ENCODE measurements at regions not wholly inside any gene's neighbourhood (a gene's known extent, or its start where the extent isn't known, plus 50 kb on each side); places are given as distances from the start of the nearest gene placed in this dataset.
"Not testable (repeated sequence)": the region's sequence is repeated elsewhere in the genome, so short reads cannot be mapped to it uniquely, and the experiment has no call there.

- DNase-seq, result not testable (repeated sequence)
Measured at GRCh38 chr15:98088307-98088945, 127.9 kb downstream of the ARRDC4 start.

GRCh38 chr15:98089352-98089751 lies 128.8 kb downstream of the ARRDC4 start:
- DNase-seq, result not testable (repeated sequence)

- DNase-seq, result not testable (repeated sequence)
Measured at GRCh38 chr15:98097986-98098385, 137.5 kb downstream of the ARRDC4 start.

- DNase-seq, result not testable (repeated sequence)
Measured at GRCh38 chr15:98100606-98101005, 140.1 kb downstream of the ARRDC4 start.

GRCh38 chr15:98103570-98103969 lies 143.1 kb downstream of the ARRDC4 start:
- DNase-seq, result no peak

GRCh38 chr15:98104386-98105151 lies 144.1 kb downstream of the ARRDC4 start:
- not testable (repeated sequence) for DNase-seq

GRCh38 chr15:98106615-98107194 lies 146.2 kb downstream of the ARRDC4 start:
- not testable (repeated sequence) for DNase-seq

- no peak for DNase-seq
Measured at GRCh38 chr15:98111806-98112205, 151.3 kb downstream of the ARRDC4 start.

GRCh38 chr15:98113327-98113726 lies 152.8 kb downstream of the ARRDC4 start:
- no peak for DNase-seq

GRCh38 chr15:98120561-98120960 lies 160.1 kb downstream of the ARRDC4 start:
- DNase-seq, result no peak

GRCh38 chr15:98121536-98121935 lies 161.0 kb downstream of the ARRDC4 start:
- DNase-seq, result no peak

- DNase-seq, result no peak
Measured at GRCh38 chr15:98121957-98122356, 161.5 kb downstream of the ARRDC4 start.

GRCh38 chr15:98123297-98123696 lies 162.8 kb downstream of the ARRDC4 start:
- no peak for DNase-seq

- DNase-seq, result no peak
Measured at GRCh38 chr15:98123834-98124233, 163.3 kb downstream of the ARRDC4 start.

GRCh38 chr15:98124581-98124980 lies 164.1 kb downstream of the ARRDC4 start:
- no peak for DNase-seq

GRCh38 chr15:98126326-98127085 lies 166.0 kb downstream of the ARRDC4 start:
- DNase-seq, result no peak

GRCh38 chr15:98127586-98127985 lies 167.1 kb downstream of the ARRDC4 start:
- no peak for DNase-seq

GRCh38 chr15:98131924-98132323 lies 171.4 kb downstream of the ARRDC4 start:
- DNase-seq, result no peak

- no peak for DNase-seq
Measured at GRCh38 chr15:98134905-98135304, 174.4 kb downstream of the ARRDC4 start.

GRCh38 chr15:98138910-98139309 lies 178.4 kb downstream of the ARRDC4 start:
- DNase-seq, result no peak

- no peak for DNase-seq
Measured at GRCh38 chr15:98139337-98139736, 178.8 kb downstream of the ARRDC4 start.

GRCh38 chr15:98142572-98142971 lies 182.1 kb downstream of the ARRDC4 start:
- no peak for DNase-seq

- DNase-seq, result no peak
Measured at GRCh38 chr15:98143116-98143515, 182.6 kb downstream of the ARRDC4 start.
